GM18519 (cell line): ENCODE measurements at regions not wholly inside any gene's neighbourhood (a gene's known extent, or its start where the extent isn't known, plus 50 kb on each side); places are given as distances from the start of the nearest gene placed in this dataset.

Source experiments
- ATAC-seq: cut with Tn5 transposase; IDR thresholded peaks from one replicate; pipeline ENCODE4 v1.9.1; 2021; ENCODE audit warnings: mild to moderate bottlenecking, moderate library complexity; ENCODE audit not compliant: unreplicated experiment, low FRiP score

DNA sequence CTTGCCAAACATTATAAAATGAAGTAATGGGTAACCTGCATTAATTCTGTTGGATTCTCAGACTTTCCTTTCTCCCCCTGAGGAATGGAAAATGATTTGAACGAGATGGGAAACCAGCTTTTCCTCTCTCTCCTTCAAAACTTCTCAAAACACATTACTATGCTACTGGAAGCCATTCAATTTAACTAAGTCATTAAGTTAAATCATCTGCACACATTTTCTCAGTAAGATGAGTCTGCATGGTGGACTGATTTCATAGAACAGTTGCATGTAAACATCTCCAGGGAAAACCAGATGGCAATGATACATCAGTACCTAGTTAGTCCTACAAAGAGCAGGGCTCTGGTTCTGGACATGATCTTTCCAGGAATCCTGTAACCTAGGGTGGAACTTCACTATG is 59.9 kb downstream of the BMP4 start:
- no peak for ATAC-seq

- peak; percentile 94 for ATAC-seq
Measured at GRCh38 chr14:53894456-53894855, 62.2 kb downstream of the BMP4 start.

GRCh38 chr14:53893374-53893773 is 63.3 kb downstream of the BMP4 start:
- ATAC-seq: no peak

GRCh38 chr14:53890611-53891101 is 66.0 kb downstream of the BMP4 start:
- ATAC-seq: no peak

GRCh38 chr14:53888535-53889386 is 67.9 kb downstream of the BMP4 start:
- ATAC-seq: no peak

- no peak for ATAC-seq
Measured at GRCh38 chr14:53885136-53885640, 71.4 kb downstream of the BMP4 start.

DNA sequence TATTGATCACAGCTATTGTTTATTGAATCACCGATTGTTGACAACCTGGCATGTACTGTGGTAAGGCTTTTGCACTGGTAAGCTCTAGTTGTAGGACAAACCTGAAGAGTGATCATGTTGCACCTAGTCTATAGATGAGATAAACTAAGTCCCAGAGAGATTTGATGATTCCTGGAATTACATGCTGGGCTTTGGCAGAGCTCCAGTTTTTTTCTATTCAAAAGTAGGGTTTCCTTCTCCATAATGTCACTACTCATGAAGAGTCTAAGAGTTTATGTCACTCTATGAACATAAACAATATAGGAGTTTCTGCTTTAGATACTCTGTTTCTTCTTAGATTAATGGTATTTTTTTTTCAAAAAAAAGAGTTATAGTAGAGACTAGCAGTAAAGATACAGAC is 72.0 kb downstream of the BMP4 start:
- no peak for ATAC-seq

DNA sequence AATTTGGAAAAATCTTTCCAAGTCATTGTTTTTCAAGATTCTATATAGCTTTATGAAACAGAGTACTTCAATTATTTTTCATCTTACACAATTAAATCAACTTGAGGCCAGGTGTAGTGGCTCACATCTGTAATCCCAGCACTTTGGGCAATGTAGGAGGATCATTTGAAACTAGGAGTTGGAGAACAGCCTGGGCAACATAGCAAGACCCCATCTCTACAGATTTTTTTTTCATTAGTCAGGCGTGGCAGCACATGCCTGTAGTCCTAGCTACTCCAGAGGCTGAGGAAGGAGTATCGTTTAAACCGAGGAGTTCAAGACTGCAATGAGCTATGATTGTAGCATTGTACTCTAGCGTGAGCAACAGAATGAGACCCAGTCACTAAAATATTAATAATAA is 72.9 kb downstream of the BMP4 start:
- ATAC-seq: no peak

DNA sequence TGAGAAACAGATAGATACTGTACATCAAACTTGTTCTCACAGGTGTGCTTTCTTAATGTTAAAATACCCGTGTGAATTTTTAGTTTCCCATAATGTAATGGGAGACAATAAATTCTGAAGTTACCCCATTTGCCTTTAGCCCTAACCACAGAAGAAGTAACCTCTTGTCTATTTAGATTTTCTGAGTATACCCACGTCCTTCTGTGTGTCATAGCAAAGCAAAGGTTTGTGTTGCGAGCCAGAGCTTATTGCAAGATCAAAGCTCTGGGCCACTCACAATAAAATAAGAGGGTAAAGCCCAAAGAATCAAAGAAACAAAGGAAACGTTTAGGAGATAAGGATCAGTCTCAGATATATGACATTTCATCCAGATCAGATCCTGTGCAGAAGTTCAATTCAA is 73.9 kb downstream of the BMP4 start:
- ATAC-seq: no peak

DNA sequence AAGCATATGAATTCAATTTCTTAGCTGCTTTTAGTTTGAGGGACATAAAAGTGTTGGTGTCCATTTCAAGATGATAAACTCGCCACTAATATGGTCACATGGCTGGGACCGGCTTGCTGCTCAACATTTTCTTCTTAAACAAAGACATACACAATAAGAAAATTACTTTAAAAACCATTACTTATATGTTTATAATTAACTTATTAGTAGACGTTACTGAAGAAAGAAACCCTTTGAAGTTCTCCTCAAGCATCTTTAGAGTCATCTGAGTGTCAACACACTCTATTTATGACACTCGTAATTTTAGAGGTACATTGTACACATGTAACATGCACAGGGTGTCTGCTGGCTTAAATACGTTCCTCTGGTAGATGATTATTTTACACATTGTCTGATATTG is 74.7 kb downstream of the BMP4 start:
- ATAC-seq: no peak

DNA sequence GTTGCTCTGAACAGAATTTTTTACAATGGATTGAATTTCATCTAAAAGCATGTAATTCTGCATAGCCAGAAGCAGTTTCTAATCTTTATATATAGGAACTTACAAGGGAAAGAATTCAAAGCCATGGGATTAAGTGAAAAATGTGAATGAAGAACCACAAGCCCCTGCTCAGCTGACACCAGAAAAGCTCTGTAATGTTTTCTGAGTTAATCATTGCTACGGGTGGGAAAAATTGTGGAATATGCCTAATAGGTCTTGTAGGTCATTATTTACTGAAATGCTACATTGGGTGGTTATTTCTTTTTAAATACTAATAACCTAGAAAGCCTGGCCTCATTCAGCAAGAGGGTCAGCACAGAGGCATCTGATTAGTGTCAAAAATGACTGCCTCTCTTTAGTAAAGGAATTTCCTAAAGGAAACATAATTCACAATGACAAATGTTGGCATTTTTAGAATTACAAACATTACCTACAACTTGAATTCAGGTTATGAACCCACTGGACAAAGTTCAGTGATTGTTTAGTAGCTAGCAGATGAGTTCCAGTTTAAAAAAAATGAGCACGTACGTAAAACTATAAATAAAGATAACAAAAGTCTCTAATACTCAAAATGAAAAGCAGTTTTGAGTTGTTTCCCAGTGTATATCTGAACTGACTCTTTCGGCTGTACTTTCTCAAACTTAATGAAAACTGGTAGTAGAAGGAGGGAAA is 75.3 kb downstream of the BMP4 start:
- no peak for ATAC-seq

- ATAC-seq: no peak
Measured at GRCh38 chr14:53880761-53881160, 75.9 kb downstream of the BMP4 start.

DNA sequence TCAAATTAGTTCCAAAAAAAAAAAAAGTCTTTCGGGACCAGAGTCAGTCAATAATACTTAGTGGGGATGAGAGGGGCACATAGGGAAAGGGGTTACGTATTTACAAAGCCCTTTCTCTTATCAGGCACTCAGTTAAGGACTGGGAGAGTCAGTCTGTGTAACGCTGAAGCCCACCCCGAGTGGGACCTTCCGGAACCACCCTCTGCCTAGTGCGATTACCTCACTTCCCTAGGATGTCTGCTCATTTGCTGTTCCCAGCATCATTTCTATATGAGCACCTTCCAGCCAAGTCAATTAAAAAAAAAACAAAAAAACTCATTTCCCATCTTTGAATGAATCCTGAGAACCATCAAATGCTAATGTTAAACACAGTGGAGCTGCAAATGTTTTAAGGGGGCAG is 76.9 kb downstream of the BMP4 start:
- no peak for ATAC-seq

DNA sequence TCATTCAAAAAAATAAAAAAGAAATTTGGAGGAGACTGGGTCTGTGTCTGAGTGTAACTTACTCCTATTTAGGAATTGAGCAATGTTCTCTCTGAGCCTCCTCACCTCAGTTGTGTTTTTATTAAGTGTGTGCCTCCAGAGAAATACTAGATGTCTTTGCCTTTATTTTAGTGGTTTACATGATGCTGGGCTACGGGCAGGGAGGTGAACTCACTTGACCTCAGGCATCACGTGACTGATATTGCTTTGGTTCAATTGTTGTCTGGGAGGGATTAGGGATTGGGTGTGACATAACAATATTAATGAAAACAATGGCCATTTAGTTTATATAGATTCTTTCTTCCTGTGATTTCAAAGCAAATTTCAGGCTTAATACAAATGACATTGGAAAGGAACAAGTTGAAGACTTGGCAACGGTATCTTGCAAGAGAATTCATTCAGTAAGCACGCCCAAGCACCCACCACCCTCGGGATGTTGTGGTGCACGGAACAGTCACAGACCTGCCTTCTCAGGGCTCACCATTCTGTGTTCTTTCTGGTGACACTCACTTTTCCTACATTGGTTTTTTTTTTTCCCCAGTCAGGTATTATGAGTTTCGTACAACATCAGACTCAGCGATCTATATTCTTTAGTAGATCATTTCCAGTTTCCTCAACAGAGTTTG is 77.5 kb downstream of the BMP4 start:
- ATAC-seq: no peak

GRCh38 chr14:53875324-53875897 is 81.2 kb downstream of the BMP4 start:
- ATAC-seq: no peak

- no peak for ATAC-seq
Measured at GRCh38 chr14:53874704-53875103, 81.9 kb downstream of the BMP4 start.

DNA sequence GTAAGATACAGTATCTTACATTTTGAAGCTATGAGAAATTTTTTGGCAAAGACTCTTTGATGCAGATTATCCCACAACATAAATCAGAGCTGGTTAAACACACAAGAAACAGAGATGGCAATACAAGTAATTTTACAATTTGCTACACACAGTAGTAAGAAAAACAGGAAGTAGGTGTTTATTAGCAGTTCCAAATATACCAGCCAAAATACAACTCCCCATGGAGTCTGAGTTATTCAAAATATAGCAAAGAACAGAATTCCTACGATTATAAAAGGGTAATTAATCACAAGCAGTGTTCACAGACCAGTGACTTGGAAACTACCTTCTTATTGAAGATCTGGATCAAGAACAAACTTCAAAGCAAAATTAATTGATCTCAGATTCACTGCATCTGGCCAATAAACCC is 83.9 kb downstream of the BMP4 start:
- no peak for ATAC-seq

GRCh38 chr14:53871951-53872350 is 84.7 kb downstream of the BMP4 start:
- no peak for ATAC-seq

DNA sequence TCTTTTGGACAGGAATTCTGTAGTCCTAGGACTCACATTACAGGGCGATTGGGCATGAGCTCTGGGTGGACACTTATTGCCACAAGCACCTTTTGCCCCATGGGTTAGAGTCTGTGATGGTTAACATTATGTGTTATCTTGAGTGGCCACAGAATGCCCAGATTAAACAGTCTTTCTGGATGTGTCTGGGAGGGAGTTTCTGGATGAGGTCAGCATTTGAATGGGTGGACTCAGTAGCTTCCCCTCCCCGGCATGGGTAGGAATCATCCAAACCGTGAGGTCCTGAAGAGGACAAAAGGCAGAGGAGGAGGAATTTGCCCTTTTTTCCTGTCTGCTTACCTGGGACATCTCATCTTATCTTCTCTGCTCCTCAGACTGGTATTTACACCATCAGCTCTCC is 85.6 kb downstream of the BMP4 start:
- no peak for ATAC-seq

DNA sequence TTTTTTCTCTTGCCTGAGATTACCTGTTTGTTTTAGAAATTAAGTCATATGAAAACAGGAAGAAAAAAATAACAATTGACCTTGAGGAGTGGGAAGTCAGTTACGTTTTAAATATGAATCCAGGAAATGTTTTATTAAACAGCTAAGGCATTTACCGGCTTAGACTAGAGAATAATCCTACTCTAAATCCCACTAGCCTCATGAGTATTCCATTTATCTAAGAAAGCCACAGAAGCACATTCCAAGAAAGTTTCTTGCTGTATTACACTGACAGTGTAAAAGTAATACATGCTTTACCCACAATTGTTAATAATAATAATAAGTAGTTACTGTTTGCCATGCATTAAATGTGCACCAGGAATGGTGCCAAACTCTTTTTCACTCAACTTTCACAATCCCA is 90.9 kb downstream of the BMP4 start:
- ATAC-seq: no peak

GRCh38 chr14:53861781-53862180 is 94.8 kb downstream of the BMP4 start:
- ATAC-seq: no peak
